Adrenal gland (tissue), 5 donors: ENCODE measurements at regions not wholly inside any gene's neighbourhood (a gene's known extent, or its start where the extent isn't known, plus 50 kb on each side); places are given as distances from the start of the nearest gene placed in this dataset.

Experiments used
- CTCF ChIP-seq, 6 experiments: fragments of 450-650 bp in 4 of 6; fragments of 200-600 bp in 2 of 6; sonication (generic) in 1 of 6; IDR thresholded peaks; 1 replicate in 5 of 6; 2 replicates in 1 of 6; pipeline versions ENCODE4 v1.5.1 to v1.8.0; 2016 to 2021; ENCODE audit warnings: antibody characterized with exemption in 6 of 6, mild to moderate bottlenecking in 2 of 6, moderate library complexity in 1 of 6
- POLR2A ChIP-seq, 2 donors: fragments of 450-650 bp; IDR thresholded peaks; one replicate each; pipeline ENCODE4 v1.6.1; 2017; ENCODE audit warnings: antibody characterized with exemption in 2 of 2, mild to moderate bottlenecking in 2 of 2, moderate library complexity in 1 of 2
- donor health status: DM: no; HTN: no; CAD: no.

DNA sequence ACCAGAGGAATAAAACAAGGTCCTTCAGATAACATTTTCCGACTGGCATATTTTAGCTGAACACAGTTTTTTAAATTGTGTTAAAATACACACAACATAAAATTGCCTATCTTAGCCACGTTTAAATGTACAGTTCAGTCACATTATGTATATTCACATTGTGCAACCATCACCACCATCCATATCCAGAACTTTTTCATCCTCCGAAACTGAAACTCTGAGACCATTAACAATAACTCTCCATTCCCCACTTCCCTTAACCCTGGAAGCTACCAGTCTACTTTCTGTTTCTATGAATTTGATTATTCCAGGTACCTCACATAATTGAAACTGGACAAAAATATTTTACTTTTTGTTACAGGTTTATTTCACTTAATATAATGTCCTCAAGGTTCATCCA, 213.3 kb downstream of the ETS1 start:
- TF ChIP-seq POLR2A (IDR thresholded peaks at IDR 0.05) = no peak
- TF ChIP-seq CTCF (IDR thresholded peaks at IDR 0.05) = no peak
